DMS 273 (cell line): ENCODE measurements at regions not wholly inside any gene's neighbourhood (a gene's known extent, or its start where the extent isn't known, plus 50 kb on each side); places are given as distances from the start of the nearest gene placed in this dataset.
"Not testable (repeated sequence)": the region's sequence is repeated elsewhere in the genome, so short reads cannot be mapped to it uniquely, and the experiment has no call there.

Experiments used
- DNase-seq: peaks from one replicate; lab custom pipeline; 2025; ENCODE audit not compliant: unreplicated experiment; lab: John Stamatoyannopoulos, UW

GRCh38 chr3:24545887-24546286 lies 51.2 kb upstream of the THRB start:
- no peak for DNase-seq

GRCh38 chr3:24548278-24548677 lies 53.6 kb upstream of the THRB start:
- DNase-seq, result no peak

DNA sequence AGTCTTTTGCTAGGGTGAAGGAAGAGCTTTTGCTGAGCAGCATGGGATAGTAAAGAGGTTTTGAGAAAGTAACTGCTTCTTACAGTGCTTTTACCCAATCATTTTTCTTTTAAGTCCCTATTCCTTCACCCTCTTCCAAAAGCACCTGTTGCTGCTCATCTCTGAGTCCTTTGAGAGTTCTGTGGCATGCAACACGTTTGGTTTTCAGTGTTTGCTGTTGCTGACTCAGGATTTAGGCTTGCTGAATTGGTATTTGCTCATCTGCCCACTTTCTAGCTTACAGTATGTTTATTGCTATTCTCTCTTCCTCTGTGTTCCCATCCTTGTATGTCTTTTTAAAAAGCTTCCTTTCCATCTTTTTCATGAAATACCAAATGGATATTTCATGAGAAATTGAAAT lies 55.9 kb upstream of the THRB start:
- no peak for DNase-seq

GRCh38 chr3:24551626-24552025 lies 57.0 kb upstream of the THRB start:
- DNase-seq, result no peak

DNA sequence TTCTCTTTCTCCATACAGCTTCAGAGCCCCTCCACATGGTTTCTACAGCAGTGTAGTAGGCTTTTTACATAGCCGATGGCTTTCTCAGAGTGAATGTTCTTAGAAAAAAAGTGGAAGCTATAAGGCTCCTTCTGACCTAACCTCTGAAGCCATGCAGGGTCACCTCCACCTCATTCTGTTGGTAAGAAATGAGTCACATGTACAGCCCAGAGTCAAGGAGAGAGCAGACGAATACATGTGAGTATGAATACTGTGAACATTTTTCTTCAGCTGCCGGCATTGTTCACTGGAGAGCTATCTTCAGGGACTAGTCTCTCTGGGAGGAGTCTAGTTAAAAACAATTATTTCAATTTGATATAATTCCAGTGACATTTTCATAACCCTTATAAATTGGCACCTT lies 68.2 kb upstream of the THRB start:
- DNase-seq, result no peak

- DNase-seq, result no peak
Measured at GRCh38 chr3:24565053-24565452, 70.4 kb upstream of the THRB start.

- no peak for DNase-seq
Measured at GRCh38 chr3:24565656-24566055, 71.0 kb upstream of the THRB start.

GRCh38 chr3:24566927-24567326 lies 72.3 kb upstream of the THRB start:
- DNase-seq, result no peak

GRCh38 chr3:24572409-24572808 lies 77.8 kb upstream of the THRB start:
- DNase-seq, result not testable (repeated sequence)

- no peak for DNase-seq
Measured at GRCh38 chr3:24573576-24573975, 78.9 kb upstream of the THRB start.

DNA sequence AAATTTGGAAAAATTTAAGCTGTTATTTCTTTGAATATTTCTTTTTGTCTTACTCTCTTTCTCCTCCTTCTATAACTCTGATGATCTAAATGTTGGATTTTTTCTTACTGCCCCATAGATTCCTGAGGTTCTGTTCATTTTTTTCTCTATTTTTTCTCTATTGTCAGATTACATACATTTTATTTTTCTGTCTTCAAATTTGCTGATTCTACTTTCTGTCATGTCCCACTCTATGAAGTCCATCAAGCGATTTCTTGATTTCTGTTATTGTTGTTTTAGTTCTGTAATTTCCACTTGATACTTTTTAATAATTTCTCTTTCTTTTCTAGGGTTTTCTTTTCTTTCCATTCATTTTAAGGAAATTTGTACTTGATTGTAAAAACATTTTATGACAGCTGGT lies 83.7 kb upstream of the THRB start:
- no peak for DNase-seq

GRCh38 chr3:24578951-24579421 lies 84.3 kb upstream of the THRB start:
- DNase-seq, result no peak

DNA sequence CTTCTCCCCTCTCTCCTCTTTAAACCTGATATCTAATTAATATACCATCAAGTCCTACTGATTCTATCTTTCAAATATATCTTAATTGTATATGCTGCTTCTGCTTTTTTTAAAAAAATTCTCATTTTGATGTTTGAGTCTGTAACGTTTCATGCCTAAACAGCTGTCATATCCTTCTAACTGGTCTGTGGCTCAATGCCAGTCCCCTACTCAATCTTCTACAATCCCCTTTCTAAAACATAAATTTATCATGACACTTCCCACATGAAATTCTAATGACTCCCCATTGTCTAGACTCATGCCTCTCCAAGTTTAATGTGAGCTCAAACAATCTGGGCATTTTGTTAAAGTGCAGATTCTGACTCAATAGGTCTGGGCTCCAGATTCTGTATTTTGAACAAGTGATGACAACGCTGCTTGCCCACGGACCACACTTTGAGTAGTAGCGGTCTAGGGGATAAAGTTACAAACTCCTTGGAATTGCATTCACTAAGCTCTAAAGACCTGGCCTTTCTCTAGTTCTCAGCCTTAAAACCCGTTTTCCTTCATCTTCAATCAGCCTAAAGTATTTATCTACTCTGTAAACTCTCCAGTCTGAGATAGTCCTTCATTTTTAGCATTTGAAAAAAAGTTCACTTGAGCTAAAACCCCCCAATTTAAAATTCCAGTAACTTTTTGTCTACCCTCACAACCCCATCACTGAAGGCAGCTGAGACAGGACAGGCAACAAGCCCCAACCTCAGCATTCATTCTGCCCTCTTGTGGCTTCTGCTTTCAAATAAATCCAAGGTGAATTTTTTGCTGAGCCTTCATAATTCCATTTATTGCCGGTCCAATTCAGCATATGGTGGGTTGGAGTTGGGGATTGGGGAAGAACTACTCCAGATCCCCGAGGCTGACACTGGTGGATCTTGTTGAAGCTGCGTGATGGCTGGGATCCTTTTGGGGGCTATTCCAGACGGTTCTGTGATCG lies 88.1 kb upstream of the THRB start:
- DNase-seq, result no peak

- no peak for DNase-seq
Measured at GRCh38 chr3:24586920-24587319, 92.3 kb upstream of the THRB start.

- DNase-seq, result no peak
Measured at GRCh38 chr3:24588629-24589512, 94.2 kb upstream of the THRB start.

DNA sequence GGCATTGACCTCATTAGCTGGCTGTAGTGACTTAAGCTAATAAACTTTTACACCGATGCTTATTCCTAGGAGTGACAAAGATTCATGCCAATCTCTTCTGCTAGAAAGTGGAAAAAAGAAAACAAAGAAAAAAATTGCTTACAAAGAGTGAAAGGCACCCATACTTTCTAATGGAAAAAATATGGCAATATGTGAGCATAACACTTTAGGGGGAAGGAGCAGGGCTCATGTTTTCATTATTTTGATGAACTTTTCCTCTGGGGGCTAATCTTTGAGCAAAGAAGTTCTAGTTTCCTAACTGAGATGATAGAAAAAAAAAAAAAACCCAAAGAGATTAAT lies 94.8 kb upstream of the THRB start:
- DNase-seq, result no peak

DNA sequence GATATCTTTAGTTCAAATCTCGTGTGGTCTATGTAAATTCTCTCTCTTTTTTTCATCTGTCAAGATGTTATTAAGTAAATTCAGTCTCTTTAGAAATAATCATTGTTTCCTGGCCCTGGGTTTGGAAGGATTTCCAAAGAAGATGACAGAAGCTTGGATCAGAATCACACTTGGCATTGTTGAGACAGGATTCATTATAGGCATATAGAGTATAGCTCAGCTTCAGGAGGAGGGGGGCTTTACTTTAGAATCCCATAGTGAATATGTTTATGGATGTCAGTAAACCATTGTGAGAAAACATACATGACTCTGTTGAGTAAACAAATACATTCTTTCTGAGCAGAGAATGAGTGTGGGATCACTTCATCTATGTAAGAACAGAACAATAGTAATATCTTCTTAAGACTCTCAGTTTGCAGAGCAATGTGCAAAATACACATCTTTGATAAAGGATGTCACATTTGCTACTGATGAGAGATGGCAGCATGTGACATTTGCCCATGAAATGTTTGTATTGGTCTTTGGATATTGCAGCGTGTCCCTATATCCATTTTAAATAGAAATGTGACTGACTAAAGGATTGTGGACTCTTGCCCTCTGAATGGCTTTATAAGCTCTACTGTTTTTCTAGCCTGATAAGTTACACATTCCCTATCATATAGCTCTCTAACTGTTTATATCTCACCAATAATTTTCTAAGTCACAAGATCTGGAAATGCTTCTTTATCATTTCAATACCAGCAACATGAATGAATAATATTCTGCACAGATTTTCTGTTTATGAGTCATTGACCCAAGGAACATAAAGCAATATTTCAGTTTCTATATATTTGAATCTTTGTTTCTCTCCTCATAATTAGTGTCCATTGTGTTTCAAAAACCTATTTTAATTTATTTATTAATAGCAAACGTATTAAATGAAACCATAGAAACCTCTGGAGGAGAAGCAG lies 95.6 kb upstream of the THRB start:
- no peak for DNase-seq

GRCh38 chr3:24591191-24591590 lies 96.5 kb upstream of the THRB start:
- no peak for DNase-seq

- no peak for DNase-seq
Measured at GRCh38 chr3:24591661-24592555, 97.3 kb upstream of the THRB start.

DNA sequence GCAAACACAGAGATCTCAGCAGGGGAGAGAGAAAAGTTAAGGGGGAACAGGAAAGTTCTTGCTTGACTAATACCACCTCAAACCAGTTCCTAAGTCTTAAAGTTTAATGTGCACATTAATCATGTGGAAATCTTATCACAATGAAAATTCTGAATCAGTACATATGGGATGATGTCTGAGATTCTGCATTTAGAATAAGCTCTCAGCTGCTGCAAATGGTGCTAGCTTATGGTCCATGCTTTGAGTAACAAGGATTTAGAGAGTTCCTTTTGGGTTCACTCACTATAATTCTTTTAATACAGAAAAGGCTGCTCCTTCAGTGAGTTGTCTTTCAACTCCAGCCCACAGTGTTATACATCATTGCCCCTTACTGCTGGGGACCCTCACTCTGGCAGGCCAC lies 99.5 kb upstream of the THRB start:
- no peak for DNase-seq
